Kidney capillary endothelial cell (primary cell): ENCODE measurements at regions not wholly inside any gene's neighbourhood (a gene's known extent, or its start where the extent isn't known, plus 50 kb on each side); places are given as distances from the start of the nearest gene placed in this dataset.

Experiments
- DNase-seq: peaks from one replicate; pipeline ENCODE4 v3.0.0-alpha.2; 2018; ENCODE audit warnings: low spot score

GRCh38 chr3:102114264-102114979, 265.1 kb downstream of the NFKBIZ start:
- no peak for DNase-seq

DNA sequence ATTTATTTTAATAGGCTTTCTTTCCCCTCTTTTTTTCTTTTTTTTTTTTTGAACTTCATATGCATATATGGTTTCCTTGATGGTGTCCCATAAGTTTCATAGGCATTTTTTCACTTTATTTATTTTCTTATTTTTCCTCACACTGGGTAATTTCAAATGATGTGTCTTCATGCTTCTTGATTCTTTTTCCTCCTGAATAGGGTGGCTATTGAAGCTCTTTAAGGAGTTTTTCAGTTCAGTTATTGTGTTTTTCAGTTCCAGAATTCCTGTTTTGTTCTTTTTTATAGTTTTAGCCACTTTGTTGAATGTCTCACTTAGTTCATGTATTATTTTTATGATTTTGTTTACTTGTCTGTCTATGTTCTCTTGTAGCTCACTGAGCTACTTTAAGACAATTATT, 273.2 kb downstream of the NFKBIZ start:
- no peak for DNase-seq

DNA sequence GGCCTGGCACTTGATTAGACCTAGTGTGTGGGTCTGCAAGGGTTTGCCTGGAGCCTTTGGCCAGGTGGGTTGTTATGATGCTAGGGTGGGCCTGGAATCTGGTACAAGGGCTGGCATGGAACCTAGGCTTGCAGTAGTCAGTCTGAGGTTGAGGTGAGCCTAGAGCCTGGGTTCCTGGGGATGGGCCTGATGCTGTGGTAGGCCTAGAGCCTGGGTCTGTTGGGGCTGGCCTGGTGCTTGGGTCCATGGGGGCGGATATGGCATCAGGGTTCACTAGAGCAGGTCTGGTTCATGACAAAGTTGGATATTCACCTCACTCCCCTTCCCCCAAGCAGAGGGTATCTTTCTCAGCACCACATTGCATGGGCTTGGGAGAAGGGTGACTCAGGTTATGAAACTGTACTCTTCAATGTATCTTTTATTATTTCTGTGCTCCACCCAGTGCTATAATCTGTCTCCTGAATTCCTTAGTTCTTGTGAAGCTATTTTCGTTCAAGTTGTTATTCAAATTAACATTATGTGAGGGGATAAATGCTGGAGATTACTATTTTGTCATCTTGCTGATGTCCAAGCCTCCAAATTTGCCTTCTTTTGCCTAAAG, 274.4 kb downstream of the NFKBIZ start:
- no peak for DNase-seq

- DNase-seq: no peak
Observed at GRCh38 chr3:102124282-102124681, 275.0 kb downstream of the NFKBIZ start.

GRCh38 chr3:102124704-102125103, 275.4 kb downstream of the NFKBIZ start:
- DNase-seq: no peak

DNA sequence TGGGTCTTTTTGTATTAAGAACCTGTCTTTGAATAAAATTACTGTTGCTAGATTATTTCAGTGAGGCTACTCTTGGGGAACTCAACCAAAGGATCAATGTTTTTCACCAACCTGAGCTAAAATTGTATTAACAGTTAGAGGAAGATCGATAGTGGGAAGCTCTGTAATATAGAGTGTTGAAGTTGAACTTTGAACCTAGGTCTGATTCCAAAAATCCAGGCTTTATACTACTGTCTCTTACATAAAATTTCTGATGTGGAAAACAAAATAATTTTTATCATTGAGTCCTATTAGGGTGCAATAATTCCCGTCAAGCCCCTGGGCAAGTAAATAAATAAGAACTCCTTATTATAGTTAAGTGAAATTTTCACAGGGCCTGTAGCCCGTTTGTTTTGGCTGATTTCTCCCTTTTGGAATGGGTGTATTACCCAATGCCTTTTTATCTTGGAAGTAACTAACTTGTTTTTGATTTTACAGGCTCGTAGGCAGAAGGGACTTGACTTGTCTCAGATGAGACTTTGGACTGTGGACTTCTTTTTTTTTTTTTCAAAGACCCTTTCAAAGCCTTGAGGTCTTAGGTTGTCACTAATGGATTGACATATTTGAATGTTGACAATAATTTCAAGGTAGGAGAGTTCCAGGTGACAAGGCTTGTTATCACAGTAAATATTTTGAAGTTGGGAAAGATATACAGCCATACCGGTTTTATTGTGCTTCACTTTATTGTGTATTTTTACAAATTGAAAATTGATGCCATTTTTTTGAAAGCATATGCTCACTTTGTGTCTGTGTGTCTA, 276.1 kb downstream of the NFKBIZ start:
- no peak for DNase-seq

DNA sequence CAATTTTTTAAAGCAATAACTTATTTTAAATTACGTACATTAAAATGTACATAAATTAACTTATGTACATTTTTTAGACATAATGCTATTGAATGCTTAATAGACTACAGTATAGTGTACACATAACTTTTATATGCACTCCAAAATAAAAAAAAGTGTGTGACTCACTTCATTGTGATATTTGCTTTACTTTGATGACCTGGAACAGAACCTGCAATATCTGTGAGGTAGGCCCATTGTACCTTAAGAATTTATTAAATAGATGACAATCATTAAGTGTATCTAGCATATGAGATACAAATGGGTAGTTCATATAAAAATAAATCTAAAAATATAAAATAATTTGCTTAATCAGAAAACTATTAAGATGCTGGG, 276.7 kb downstream of the NFKBIZ start:
- DNase-seq: no peak

DNA sequence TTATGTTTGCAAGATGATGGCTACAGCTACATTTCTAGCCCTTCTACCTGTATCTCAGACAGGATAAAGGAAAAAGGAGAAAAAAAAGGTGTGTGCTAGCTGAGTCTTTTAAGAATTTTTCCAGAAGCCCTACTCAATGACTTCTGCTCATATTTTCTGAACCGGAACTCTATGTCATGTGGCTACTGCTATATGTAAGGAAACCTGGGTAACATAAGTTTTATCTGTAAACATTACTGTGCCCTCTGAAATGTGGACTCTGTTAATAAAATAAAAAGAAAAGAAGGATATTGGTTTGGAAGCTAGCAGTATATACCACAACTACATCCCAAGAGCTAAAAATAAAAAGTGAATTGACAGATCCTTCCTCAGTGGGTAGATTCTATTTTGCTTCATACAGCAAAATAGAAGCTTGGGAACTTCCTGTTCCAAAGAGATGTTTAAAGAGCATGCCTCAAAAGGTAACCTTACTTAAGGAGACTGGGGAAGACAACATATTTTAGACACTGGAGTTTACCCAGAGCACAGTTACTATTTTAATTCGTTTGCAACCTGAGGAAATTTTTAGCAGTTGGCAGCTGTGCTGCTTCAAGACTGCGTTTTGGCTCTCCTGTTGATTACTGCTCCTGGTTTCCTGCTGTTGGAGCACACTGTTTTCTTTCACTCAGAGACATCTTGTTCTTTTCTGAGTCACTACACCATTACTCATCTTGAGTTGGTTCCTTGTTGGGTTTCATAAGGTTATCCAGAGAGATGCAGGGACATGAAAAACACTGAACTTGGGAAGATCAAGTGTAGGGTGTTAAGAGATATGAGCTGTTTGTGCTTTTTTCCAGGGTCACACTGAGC, 280.7 kb downstream of the NFKBIZ start:
- peak; percentile 60 for DNase-seq

GRCh38 chr3:102132370-102132769, 283.1 kb downstream of the NFKBIZ start:
- no peak for DNase-seq

- no peak for DNase-seq
Observed at GRCh38 chr3:102133376-102133775, 284.1 kb downstream of the NFKBIZ start.

DNA sequence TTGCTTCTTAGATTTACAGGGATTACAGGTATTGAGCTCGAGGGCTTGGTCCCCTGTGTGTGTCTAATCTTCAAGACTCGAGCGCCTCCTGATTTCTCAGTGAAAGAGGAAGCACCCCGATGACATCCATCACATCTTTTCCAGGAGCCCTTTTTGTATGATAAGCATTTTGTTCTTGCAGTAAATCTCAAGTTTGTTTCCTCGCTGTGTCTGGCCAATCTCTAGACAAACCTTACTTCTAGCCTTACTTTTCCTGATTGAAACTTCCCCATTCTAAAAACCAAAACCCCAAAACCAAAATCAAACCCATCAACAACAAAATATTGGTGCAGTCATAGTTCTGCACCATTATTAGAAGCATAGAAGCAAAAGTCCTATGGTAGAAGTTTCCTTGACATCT, 286.0 kb downstream of the NFKBIZ start:
- DNase-seq: no peak

DNA sequence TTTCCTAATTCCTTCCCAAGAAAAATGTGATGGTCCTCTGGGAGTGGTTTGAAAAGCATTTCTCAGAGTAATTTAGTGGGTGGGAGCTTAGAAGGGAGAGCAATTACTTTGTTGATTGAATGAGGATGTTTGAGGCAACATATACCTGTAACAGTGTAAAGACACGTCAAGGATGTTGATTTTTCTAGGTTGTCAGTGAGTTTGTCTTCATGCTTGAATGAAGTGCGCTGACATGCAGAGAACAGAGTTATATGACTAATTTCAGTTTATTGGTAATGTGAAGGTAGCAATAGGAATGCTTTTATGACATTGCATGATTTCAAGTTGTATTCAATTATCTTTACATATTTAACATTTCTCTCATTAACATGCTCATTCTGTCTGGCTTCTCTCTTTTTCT, 286.9 kb downstream of the NFKBIZ start:
- DNase-seq: no peak

GRCh38 chr3:102140116-102140515, 290.8 kb downstream of the NFKBIZ start:
- no peak for DNase-seq

DNA sequence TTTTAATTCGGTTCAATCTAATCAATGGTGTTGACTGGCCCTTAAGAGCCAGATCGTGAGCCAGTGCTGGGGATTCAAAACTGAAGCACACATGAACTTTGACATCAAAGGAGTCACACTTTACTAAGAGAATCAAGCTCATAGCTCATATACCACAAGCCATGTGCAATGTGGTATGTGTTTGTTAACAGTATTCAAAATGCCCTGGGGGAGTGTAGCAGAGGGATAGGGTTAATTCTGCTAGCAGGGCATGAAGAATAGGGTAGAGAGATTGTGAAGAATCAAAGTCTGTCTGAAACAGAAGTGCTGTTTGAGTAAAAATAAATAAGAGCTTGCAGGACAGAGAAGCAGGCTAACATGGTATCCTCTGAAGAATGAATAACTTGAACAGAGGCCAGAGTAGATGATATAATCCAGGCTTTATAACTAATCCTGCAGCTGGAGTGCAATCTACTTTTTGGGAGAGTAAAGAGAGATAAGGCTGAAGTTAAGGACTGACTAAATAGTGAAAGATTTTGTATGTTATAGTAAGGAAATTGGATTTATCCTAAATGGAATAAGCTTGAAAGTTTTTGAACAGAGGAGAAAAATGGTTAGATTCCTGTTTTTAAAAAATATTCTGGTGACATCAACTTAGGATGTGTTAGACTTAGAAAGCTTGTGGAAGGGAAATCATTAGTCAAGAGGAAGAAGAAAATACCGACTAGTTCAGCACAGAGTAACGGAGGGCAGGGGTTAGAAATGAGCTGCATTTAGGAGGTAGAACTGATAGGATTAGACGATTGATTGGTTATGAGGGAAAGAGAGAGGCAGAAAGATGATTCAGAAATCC, 292.0 kb downstream of the NFKBIZ start:
- peak; percentile 33 for DNase-seq

- no peak for DNase-seq
Observed at GRCh38 chr3:102141928-102142239, 292.6 kb downstream of the NFKBIZ start.

- no peak for DNase-seq
Observed at GRCh38 chr3:102142379-102143060, 292.3 kb upstream of the ZPLD1 start.

DNA sequence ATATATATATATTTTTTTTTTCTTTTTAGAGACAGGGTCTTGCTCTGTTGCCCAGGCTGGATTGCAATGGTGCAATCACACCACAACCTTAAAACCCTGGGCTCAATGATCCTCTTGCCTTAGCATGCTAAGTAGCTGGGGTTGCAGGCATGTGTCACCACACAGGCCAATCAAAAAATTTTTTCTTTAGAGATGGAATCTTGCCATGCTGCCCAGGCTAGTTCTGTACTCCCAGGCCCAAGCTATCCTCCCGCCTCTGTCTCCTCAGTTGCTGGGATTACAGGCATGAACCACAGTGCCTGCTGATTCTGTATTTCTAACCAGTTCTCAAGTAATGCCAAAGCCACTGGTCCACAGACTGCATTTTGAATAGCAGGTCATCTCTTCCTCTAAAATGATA, 291.3 kb upstream of the ZPLD1 start:
- no peak for DNase-seq

GRCh38 chr3:102144063-102144462, 290.8 kb upstream of the ZPLD1 start:
- DNase-seq: no peak

GRCh38 chr3:102148598-102149337, 286.0 kb upstream of the ZPLD1 start:
- DNase-seq: no peak

DNA sequence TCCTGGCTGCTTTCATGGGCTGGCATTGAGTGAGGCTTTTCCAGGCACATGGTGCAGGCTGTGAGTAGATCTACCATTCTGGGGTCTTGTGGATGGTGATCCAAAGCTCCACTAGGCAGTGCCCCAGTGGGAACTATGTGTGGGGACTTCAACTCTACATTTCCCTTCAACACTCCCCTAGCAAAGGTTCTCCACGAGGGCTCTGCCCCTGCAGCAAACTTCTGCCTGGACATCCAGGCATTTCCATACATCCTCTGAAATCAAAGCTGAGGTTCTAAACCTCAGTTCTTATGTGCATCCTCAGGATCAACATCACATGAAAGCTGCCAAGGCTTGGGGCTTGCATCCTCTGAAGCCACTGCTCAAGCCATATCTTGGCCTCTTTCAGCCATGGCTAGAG, 282.9 kb upstream of the ZPLD1 start:
- DNase-seq: no peak
